ACC112 (cell line): ENCODE measurements at regions not wholly inside any gene's neighbourhood (a gene's known extent, or its start where the extent isn't known, plus 50 kb on each side); places are given as distances from the start of the nearest gene placed in this dataset.

ENCODE experiments used
- H2AFZ ChIP-seq: fragments of 200-600 bp; sonication (generic); one replicate; pipeline ENCODE4 v1.6.0; 2017; ENCODE audit warnings: antibody characterized with exemption, low read length; ENCODE audit not compliant: unreplicated experiment
- H3K27ac ChIP-seq: fragments of 200-600 bp; sonication (generic); 2 replicates; pipeline ENCODE4 v1.5.1; 2014; ENCODE audit warnings: low read depth, mild to moderate bottlenecking, antibody characterized with exemption, low read length, moderate library complexity
- H3K27me3 ChIP-seq: fragments of 200-600 bp; sonication (generic); 2 replicates; pipeline ENCODE4 v1.6.1; 2014; ENCODE audit warnings: mild to moderate bottlenecking, antibody characterized with exemption, low read length, moderate library complexity, mixed read lengths; ENCODE audit not compliant: insufficient read depth
- H3K36me3 ChIP-seq: fragments of 200-600 bp; sonication (generic); 2 replicates; pipeline ENCODE4 v1.6.1; 2016; ENCODE audit warnings: mild to moderate bottlenecking, antibody characterized with exemption, low read length, moderate library complexity, mixed read lengths; ENCODE audit not compliant: insufficient read depth
- H3K4me1 ChIP-seq: fragments of 200-600 bp; sonication (generic); one replicate; pipeline ENCODE4 v1.6.1; 2016; ENCODE audit warnings: low read length, mixed read lengths; ENCODE audit not compliant: insufficient read depth, unreplicated experiment, control insufficient read depth
- H3K4me3 ChIP-seq: fragments of 200-600 bp; sonication (generic); 2 replicates; pipeline ENCODE4 v1.5.1; 2014; ENCODE audit warnings: mild to moderate bottlenecking, low read depth, low read length
- H3K79me2 ChIP-seq: fragments of 200-600 bp; sonication (generic); one replicate; pipeline ENCODE4 v1.6.0; 2016; ENCODE audit warnings: low read length; ENCODE audit not compliant: control insufficient read depth, unreplicated experiment, insufficient read depth

DNA sequence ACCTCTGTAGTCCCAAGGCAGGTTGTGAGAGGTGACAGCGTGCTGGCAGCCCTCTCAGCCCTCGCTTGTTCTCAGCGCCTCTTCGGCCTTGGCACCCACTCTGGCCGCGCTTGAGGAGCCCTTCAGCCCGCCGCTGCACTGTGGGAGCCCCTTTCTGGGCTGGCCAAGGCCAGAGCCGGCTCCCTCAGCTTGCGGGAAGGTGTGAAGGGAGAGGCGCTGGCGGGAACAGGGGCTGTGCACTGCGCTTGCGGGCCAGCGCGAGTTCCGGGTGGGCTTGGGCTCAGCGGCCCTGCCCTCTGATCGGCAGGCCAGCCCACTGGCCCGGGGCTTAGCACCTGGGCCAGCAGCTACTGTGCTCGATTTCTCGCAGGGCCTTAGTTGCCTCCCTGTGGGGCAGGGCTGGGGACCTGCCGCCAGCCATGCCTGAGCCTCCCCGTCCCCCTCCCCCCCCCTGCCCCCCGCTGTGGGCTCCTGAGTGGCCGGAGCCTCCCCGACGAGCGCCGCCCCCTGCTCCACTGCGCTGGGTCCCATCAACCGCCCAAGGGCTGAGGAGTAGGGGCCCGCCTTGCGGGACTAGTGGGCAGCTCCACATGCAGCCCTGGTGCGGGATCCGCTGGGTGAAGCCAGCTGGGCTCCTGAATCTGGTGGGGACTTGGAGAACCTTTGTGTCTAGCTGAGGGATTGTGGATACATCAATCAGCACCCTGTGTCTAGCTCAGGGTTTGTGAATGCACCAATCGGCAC, 347.6 kb downstream of the KLHL13 start:
- no peaks in the 10 kb centered on the region for H3K27me3 ChIP-seq
- H2AFZ ChIP-seq: no peak overlapping the region
- H3K27ac ChIP-seq: no peak overlapping the region
- no peak overlapping the region for H3K4me3 ChIP-seq
- H3K4me1 ChIP-seq: no peaks in the 10 kb centered on the region
- no peaks in the 10 kb centered on the region for H3K79me2 ChIP-seq
- H3K36me3 ChIP-seq: no peaks in the 10 kb centered on the region

DNA sequence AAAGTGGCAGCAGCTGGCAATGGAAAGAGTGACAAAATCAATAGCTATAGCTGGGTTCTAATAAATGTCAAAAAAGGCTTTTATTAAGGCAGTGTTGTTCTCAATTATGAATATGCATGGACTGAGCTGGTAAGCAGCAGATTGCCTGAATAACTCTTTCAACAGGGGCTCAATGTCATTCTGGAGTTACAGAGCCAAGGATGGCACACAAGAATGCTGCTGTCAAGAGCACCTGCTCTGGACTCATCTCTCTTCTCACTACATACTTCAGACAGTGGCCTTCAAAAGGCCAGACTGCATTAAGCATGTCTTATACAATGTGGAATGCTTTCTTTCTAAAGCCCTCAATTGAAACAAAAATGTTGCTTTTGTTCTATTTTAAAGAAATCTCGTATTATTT, 351.4 kb downstream of the KLHL13 start:
- Histone ChIP-seq H3K4me1 (no peaks in the 10 kb centered on the region), H3K27me3 (no peaks in the 10 kb centered on the region), H3K36me3 (no peaks in the 10 kb centered on the region), H3K27ac (no peak overlapping the region), H3K4me3 (no peak overlapping the region), H2AFZ (no peak overlapping the region), H3K79me2 (no peaks in the 10 kb centered on the region)

DNA sequence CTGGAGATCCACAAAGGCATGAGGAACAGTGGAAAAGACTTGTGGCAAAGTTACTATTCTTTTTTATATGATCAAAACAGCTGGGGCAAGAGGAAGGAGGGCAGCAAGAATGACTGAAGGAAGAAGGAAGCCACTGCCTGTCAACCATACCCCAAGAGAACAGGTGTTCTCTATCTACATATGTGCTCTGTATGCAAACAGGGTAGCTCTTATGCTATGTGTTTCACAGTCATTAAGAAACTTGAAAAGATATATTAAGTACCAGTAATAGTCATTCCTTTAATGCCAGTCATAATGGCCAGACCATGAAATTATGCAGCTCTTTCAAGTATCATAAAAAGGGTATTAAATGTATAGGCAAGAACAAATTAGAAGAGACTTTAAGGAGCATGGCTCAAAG, 363.9 kb downstream of the KLHL13 start:
- H3K36me3 ChIP-seq: no peaks in the 10 kb centered on the region
- H3K79me2 ChIP-seq: no peaks in the 10 kb centered on the region
- H3K4me1 ChIP-seq: no peaks in the 10 kb centered on the region
- H3K27me3 ChIP-seq: no peaks in the 10 kb centered on the region
- H2AFZ ChIP-seq: no peak overlapping the region
- no peak overlapping the region for H3K4me3 ChIP-seq
- no peak overlapping the region for H3K27ac ChIP-seq

DNA sequence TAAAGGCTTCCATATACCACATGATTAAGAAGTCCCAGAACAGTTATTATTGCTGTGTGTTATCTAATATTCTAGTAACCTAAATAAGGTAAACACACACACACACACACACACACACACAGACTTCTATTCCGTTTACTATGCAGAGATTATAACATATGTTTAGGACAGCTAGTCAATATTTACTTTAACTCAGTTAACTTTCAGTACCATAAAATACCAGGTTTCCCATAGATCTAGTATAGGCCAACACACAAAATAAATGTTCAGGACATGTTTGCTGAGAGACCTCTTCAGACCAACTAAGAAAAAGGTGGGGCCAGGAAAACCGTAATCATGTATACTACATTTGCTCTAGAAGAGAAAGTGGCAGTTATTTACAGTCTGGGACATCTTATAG, 365.5 kb downstream of the KLHL13 start:
- no peaks in the 10 kb centered on the region for H3K36me3 ChIP-seq
- no peak overlapping the region for H3K4me3 ChIP-seq
- no peak overlapping the region for H2AFZ ChIP-seq
- no peak overlapping the region for H3K27ac ChIP-seq
- no peaks in the 10 kb centered on the region for H3K27me3 ChIP-seq
- H3K4me1 ChIP-seq: no peaks in the 10 kb centered on the region
- H3K79me2 ChIP-seq: no peaks in the 10 kb centered on the region

DNA sequence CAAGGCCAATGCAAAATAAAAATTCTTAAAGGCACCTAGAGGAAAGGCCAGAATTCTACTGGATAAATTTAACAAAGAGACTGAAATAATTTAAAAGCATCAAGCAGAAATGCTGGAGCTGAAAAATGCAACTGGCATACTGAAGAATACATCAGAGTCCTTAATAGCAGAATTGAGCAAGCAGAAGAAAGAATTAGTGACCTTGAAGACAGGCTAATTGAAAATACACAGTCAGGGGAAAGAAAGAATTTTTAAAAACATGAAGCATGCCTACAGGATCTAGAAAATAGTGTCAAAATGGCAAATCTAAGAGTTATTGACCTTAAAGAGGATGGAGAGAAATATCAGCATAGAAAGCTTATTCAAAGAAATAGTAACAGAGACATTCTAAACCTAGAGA, 371.7 kb downstream of the KLHL13 start:
- H2AFZ ChIP-seq: no peak overlapping the region
- no peak overlapping the region for H3K4me3 ChIP-seq
- H3K27ac ChIP-seq: no peak overlapping the region
- no peaks in the 10 kb centered on the region for H3K79me2 ChIP-seq
- H3K4me1 ChIP-seq: no peaks in the 10 kb centered on the region
- no peaks in the 10 kb centered on the region for H3K27me3 ChIP-seq
- H3K36me3 ChIP-seq: no peaks in the 10 kb centered on the region

DNA sequence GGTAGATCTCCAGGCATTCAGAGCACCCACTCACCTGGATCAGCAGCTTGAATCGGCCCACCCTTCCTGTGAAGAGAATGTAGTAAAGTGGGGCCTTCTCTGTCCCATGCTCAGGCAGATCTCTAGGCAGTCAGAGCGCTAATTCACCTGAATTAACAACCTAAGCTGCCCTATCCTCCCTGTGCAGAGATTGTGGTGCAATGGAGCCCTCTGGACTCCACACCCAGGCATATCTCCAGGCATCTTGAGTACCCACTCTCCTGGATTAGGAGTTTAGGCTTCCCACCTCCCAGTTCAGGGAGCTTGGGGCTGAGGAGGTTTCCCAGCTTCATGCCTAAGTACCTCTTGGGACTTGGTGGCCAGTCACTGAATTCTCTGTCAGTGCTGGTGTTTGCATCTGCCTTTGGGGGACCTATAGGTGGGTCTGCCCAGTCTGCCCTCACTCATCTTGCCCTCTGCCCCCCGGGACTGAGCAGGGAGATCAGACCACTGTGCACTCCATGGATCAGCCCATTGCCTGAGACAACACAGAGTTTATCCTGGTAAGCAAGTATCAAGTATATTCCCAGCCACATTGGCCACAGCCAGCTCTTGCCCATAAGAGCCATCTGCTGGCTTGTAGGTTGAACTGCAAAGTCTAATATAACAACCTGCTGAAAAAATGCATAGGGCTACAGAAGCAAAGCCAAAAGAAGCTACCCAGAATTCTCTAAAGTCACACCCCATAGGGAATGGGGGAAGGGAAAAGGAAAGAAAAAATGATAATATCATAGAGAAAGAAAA, 372.9 kb downstream of the KLHL13 start:
- H3K79me2 ChIP-seq: no peaks in the 10 kb centered on the region
- H3K36me3 ChIP-seq: no peaks in the 10 kb centered on the region
- H3K27me3 ChIP-seq: no peaks in the 10 kb centered on the region
- no peak overlapping the region for H3K4me3 ChIP-seq
- H2AFZ ChIP-seq: no peak overlapping the region
- no peaks in the 10 kb centered on the region for H3K4me1 ChIP-seq
- no peak overlapping the region for H3K27ac ChIP-seq

DNA sequence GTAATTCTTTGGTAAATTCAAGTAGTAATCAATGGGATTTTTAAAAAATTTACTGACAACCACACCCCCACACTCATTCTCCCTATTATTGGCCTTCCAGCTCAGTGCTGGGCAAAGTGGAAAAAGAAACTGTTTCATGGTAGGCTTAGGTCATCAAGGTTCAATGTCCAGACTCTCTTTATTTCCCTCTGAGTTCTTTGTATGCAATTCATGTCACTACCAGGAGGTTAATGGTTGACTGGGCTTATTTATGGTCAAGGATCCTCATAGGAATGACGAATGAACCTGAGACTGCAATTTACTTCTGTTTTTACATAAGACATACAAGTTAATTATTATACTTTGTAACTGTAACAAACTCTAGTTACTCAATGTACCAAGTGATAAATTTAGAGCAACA, 403.2 kb downstream of the KLHL13 start:
- Histone ChIP-seq H3K36me3 (no peaks in the 10 kb centered on the region), H3K4me1 (no peaks in the 10 kb centered on the region), H3K27ac (no peak overlapping the region), H3K79me2 (no peaks in the 10 kb centered on the region), H3K4me3 (no peak overlapping the region), H2AFZ (no peak overlapping the region), H3K27me3 (no peaks in the 10 kb centered on the region)

DNA sequence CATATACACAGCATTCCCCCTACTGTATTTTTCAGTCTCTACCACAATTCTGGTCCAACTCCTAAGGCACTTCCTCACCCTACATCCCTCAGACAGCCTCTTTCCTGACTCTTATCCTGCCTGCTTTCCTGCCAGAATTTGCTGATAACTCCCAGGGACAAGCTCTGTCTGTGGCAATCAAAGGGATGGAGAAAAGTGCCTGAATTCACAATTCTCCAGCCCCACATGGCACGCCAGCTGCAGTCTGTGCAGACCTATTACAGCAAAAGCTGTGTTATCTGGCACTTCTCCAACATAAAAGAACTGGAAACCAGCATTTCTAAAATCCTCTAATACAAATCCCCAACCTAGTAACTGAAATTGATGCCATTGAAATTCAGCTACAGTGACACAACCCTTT, 404.8 kb downstream of the KLHL13 start:
- Histone ChIP-seq H3K4me1 (no peaks in the 10 kb centered on the region), H3K27me3 (no peaks in the 10 kb centered on the region), H3K79me2 (no peaks in the 10 kb centered on the region), H3K4me3 (no peak overlapping the region), H3K27ac (no peak overlapping the region), H3K36me3 (no peaks in the 10 kb centered on the region), H2AFZ (no peak overlapping the region)

DNA sequence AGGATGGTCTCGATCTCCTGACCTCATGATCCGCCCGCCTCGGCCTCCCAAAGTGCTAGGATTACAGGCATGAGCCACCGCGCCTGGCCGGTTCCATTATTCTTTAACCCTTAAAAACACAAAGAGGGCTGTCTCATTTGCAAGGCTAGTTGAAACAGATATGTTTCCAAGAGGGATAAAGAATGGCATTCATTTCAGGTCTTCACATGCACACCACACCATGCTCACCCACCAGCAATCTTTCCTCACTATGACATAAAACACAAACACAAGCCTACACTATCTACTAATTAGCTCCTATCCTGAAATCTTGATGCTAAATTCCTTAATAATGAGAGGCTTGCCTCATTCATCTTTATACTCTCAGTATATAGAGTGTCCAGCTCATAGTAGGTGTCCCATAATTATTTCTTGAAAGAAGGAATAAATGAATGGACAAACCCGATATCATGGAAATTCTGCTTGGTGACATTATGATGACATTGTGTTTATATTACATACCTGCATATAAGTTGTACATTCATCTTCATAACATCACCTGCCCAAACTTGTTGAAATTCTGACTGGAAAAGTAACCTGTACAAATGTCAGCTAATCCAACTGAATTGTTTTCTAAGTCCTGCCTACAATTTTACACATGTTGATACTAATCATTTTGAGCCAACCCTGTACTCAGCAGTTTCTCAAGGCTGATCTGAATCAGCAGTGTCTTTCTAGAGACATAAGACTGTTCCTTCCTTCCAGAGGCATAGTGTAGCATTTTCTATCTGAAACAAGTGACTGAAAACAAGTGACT, 408.5 kb downstream of the KLHL13 start:
- Histone ChIP-seq H3K79me2 (no peaks in the 10 kb centered on the region), H3K27me3 (no peaks in the 10 kb centered on the region), H3K4me3 (no peak overlapping the region), H3K36me3 (no peaks in the 10 kb centered on the region), H3K4me1 (no peaks in the 10 kb centered on the region), H2AFZ (no peak overlapping the region), H3K27ac (no peak overlapping the region)

DNA sequence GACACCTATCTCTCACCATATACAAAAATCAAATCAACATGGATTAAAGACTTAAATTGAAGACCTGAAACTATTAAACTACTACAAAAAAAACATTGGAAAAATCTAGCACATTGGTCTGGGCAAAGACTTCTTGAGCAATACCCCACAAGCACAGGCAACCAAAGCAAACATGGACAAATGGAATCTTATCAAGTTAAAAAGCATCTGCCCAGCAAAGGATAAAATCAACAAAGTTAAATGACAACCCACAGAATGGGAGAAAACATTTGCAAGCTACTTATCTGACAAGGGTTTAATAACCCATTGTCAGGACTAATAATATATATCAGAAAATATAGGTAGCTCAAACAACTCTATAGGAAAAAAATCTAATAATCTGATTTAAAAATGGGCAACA, 415.6 kb downstream of the KLHL13 start:
- H2AFZ ChIP-seq: no peak overlapping the region
- no peak overlapping the region for H3K27ac ChIP-seq
- H3K79me2 ChIP-seq: no peaks in the 10 kb centered on the region
- no peaks in the 10 kb centered on the region for H3K36me3 ChIP-seq
- H3K4me3 ChIP-seq: no peak overlapping the region
- no peaks in the 10 kb centered on the region for H3K27me3 ChIP-seq
- no peaks in the 10 kb centered on the region for H3K4me1 ChIP-seq
